GM12878 (cell line): ENCODE measurements at regions not wholly inside any gene's neighbourhood (a gene's known extent, or its start where the extent isn't known, plus 50 kb on each side); places are given as distances from the start of the nearest gene placed in this dataset.
"Not testable (repeated sequence)": the region's sequence is repeated elsewhere in the genome, so short reads cannot be mapped to it uniquely, and the experiment has no call there.

Experiments used
- ATAC-seq: fragments of 200-7000 bp; cut with Tn5 transposase; 3 replicates; pipeline ENCODE4 v1.9.1; 2020; ENCODE audit warnings: mild to moderate bottlenecking, moderate library complexity
- BruUV-seq: library from RNA; stranded (reverse); fragments of 400-500 nt; replicated peaks from 2 replicates; lab custom pipeline; 2021; lab: Mats Ljungman, UMichigan
- CTCF ChIA-PET: fragments of 300-600 bp; sonication (Branson Sonifier 250); formaldehyde crosslinking; extraction: SDS; loops from one replicate; lab custom pipeline; 2021; ENCODE audit warnings: inconsistent platforms; lab: Yijun Ruan, JAX
- POLR2A ChIA-PET: fragments of 350-600 bp; formaldehyde crosslinking; extraction: SDS; loops from one replicate; lab custom pipeline; 2021; ENCODE audit warnings: inconsistent platforms; lab: Charles Lee
- RAD21 ChIA-PET: fragments of 300-600 bp; sonication (Branson Sonifier 250); formaldehyde crosslinking; loops from one replicate; lab custom pipeline; 2023; ENCODE audit warnings: antibody characterized with exemption; ENCODE audit not compliant: unreplicated experiment; lab: Charles Lee
- SMC1A ChIA-PET: fragments of 300-600 bp; sonication (Branson Sonifier 250); formaldehyde crosslinking; loops from one replicate; lab custom pipeline; 2023; ENCODE audit not compliant: unreplicated experiment, uncharacterized antibody; lab: Charles Lee
- DNase-seq: peaks from one replicate; pipeline ENCODE4 v3.0.0-alpha.2; 2011; ENCODE audit warnings: low read depth, low spot score
- FAIRE-seq: peaks from 3 replicates; lab custom pipeline; 2011; peaks lifted over from hg19 to GRCh38; lab: Jason Lieb, UNC
- H2AFZ ChIP-seq: 2 replicates; pipeline ENCODE4 v1.6.0; 2011; ENCODE audit warnings: low read depth, low read length, control low read depth; ENCODE audit not compliant: control insufficient read depth
- H3K27ac ChIP-seq: 2 replicates; pipeline ENCODE4 v1.5.1; 2011; ENCODE audit warnings: control low read depth; ENCODE audit not compliant: control insufficient read depth, insufficient read depth
- H3K27me3 ChIP-seq, 2 experiments: replicated peaks in 1 of 2; 2 replicates each; pipeline versions ENCODE4 v1.6.0 to v1.6.1; 2011; ENCODE audit warnings: low read length in 1 of 2; ENCODE audit not compliant: control insufficient read depth in 2 of 2, insufficient read depth in 2 of 2
- H3K36me3 ChIP-seq, 2 experiments: 2 replicates each; pipeline ENCODE4 v1.5.1; 2011; ENCODE audit warnings: low read length in 1 of 2; ENCODE audit not compliant: control insufficient read depth in 2 of 2, insufficient read depth in 2 of 2
- H3K4me1 ChIP-seq: 2 replicates; pipeline ENCODE4 v1.6.1; 2011; ENCODE audit warnings: mild to moderate bottlenecking, low read length, moderate library complexity, mixed read lengths; ENCODE audit not compliant: control insufficient read depth, insufficient read depth
- H3K4me2 ChIP-seq: 2 replicates; pipeline ENCODE4 v1.6.0; 2011; ENCODE audit warnings: control low read depth; ENCODE audit not compliant: control insufficient read depth, insufficient read depth
- H3K4me3 ChIP-seq: fragments of 200-600 bp; sonication (generic); 2 replicates; pipeline ENCODE4 v1.5.1; 2016
- H3K79me2 ChIP-seq: 2 replicates; pipeline ENCODE4 v1.6.0; 2011; ENCODE audit warnings: low read length; ENCODE audit not compliant: control insufficient read depth, insufficient read depth
- H3K9ac ChIP-seq: 2 replicates; pipeline ENCODE4 v1.8.0; 2011; ENCODE audit warnings: low read length, control low read depth, mixed read lengths; ENCODE audit not compliant: control insufficient read depth, insufficient read depth
- H3K9me3 ChIP-seq: replicated peaks from 3 replicates; pipeline ENCODE4 v1.5.1; 2011; ENCODE audit warnings: mild to moderate bottlenecking, low read length; ENCODE audit not compliant: control insufficient read depth, insufficient read depth
- H4K20me1 ChIP-seq: 2 replicates; pipeline ENCODE4 v1.6.0; 2011; ENCODE audit not compliant: control insufficient read depth, insufficient read depth
- RELA ChIP-seq: fragments of 450-650 bp; IDR thresholded peaks from 2 replicates; pipeline ENCODE4 v1.8.0; 2014; ENCODE audit warnings: borderline replicate concordance; ENCODE audit not compliant: partially characterized antibody
- SMAD5 ChIP-seq: IDR thresholded peaks from 2 replicates; pipeline ENCODE4 v1.6.1; 2016; ENCODE audit warnings: antibody characterized with exemption, low read depth
- WGBS: methylation state at CpG from one replicate; pipeline ENCODE4 v1.1.6; 2016; ENCODE audit warnings: low lambda C conversion rate; ENCODE audit not compliant: insufficient replicate concordance, insufficient coverage; ENCODE audit errors: missing lambda C conversion rate; 5-methylcytosine and 5-hydroxymethylcytosine counted together
- in situ Hi-C: fragments of 300-500 bp; cut with MboI; formaldehyde crosslinking; loops from 9 replicates; pipeline ENCODE4 v1.14.3; 2018; ENCODE audit warnings: mixed read lengths
- intact Hi-C: fragments of 100-400 bp; cut with micrococcal nuclease; formaldehyde crosslinking; loops from one replicate; pipeline ENCODE4 v1.14.2; 2022; ENCODE audit not compliant: unreplicated experiment
- TF ChIP-seq, protein P1 (sequence below): fragments of 150-350 bp; IDR thresholded peaks from 2 replicates; pipeline ENCODE4 v1.6.1; 2014; ENCODE audit warnings: mild to moderate bottlenecking, low read depth, low read length
- TF ChIP-seq, protein P2 (sequence below): fragments of 450-650 bp; IDR thresholded peaks from 2 replicates; pipeline ENCODE4 v1.6.1; 2017; ENCODE audit warnings: mild to moderate bottlenecking, moderate library complexity

DNA sequence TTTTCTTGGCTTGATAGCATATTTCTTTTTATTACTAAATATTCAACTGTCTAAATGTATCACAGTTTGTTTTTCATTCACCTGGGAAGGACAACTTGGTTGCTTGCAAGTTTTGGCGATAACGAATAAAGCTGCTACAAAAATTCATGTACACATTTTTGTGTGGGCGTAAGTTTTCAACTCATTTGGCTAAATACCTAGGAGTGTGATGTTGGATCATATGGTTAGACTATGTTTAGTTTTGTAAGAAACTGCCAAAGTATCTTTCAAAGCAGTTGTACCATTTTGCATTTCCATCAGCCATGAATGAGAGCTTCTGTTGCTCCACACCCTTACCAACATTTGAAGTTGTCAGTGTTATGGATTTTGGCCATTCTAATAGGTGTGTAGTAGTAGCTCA, 428.0 kb downstream of the ACTL7B start:
- TF ChIP-seq, protein P1, sequence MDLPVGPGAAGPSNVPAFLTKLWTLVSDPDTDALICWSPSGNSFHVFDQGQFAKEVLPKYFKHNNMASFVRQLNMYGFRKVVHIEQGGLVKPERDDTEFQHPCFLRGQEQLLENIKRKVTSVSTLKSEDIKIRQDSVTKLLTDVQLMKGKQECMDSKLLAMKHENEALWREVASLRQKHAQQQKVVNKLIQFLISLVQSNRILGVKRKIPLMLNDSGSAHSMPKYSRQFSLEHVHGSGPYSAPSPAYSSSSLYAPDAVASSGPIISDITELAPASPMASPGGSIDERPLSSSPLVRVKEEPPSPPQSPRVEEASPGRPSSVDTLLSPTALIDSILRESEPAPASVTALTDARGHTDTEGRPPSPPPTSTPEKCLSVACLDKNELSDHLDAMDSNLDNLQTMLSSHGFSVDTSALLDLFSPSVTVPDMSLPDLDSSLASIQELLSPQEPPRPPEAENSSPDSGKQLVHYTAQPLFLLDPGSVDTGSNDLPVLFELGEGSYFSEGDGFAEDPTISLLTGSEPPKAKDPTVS, result no peak
- no peak for TF ChIP-seq RELA
- TF ChIP-seq, protein P2, sequence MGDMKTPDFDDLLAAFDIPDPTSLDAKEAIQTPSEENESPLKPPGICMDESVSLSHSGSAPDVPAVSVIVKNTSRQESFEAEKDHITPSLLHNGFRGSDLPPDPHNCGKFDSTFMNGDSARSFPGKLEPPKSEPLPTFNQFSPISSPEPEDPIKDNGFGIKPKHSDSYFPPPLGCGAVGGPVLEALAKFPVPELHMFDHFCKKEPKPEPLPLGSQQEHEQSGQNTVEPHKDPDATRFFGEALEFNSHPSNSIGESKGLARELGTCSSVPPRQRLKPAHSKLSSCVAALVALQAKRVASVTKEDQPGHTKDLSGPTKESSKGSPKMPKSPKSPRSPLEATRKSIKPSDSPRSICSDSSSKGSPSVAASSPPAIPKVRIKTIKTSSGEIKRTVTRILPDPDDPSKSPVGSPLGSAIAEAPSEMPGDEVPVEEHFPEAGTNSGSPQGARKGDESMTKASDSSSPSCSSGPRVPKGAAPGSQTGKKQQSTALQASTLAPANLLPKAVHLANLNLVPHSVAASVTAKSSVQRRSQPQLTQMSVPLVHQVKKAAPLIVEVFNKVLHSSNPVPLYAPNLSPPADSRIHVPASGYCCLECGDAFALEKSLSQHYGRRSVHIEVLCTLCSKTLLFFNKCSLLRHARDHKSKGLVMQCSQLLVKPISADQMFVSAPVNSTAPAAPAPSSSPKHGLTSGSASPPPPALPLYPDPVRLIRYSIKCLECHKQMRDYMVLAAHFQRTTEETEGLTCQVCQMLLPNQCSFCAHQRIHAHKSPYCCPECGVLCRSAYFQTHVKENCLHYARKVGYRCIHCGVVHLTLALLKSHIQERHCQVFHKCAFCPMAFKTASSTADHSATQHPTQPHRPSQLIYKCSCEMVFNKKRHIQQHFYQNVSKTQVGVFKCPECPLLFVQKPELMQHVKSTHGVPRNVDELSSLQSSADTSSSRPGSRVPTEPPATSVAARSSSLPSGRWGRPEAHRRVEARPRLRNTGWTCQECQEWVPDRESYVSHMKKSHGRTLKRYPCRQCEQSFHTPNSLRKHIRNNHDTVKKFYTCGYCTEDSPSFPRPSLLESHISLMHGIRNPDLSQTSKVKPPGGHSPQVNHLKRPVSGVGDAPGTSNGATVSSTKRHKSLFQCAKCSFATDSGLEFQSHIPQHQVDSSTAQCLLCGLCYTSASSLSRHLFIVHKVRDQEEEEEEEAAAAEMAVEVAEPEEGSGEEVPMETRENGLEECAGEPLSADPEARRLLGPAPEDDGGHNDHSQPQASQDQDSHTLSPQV, result no peak
- TF ChIP-seq SMAD5, result no peak

DNA sequence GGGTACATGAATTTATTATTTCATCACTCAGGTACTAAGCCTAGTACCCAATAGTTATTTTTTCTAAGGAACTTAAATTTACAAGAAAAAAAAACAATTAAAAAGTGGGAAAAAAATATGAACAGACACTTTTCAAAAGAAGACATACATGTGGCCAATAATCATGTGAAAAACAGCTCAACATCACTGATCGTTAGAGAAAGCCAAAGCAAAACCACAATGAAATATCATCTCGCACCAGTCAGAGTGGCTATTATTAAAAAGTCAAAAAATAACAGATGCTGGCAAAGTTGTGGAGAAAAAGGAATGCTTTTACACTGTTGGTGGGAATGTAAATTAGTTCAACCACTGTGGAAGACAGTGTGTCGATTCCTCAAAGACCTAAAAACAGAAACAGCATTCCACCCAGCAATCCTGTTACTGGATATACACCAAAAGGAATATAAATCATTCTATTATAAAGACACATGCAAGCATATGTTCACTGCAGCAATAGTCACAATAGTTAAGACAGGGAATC, 429.3 kb downstream of the ACTL7B start:
- FAIRE-seq, POLR2A ChIA-PET, H3K9ac ChIP-seq, H3K4me2 ChIP-seq, H4K20me1 ChIP-seq, H3K79me2 ChIP-seq, intact Hi-C loops, H2AFZ ChIP-seq, H3K27me3 ChIP-seq, in situ Hi-C loops, DNase-seq, RAD21 ChIA-PET, H3K36me3 ChIP-seq, H3K4me1 ChIP-seq, H3K4me3 ChIP-seq, SMC1A ChIA-PET, H3K27ac ChIP-seq, H3K9me3 ChIP-seq, BruUV-seq, ATAC-seq: not testable (repeated sequence)
- CTCF ChIA-PET, result interaction anchor here (0.8 to 1.5 kb wide), 2 partner anchors 14 to 1002 kb away, joined by 3 to 4 read pairs; no protein-coding TSS in a partner anchor
- 0% methylated on average over 3 of the region's 3 CpGs for WGBS

More for the DNA sequence above, 428.0 kb downstream of the ACTL7B start:
- RAD21 ChIA-PET, result no interaction called here
- SMC1A ChIA-PET, result no interaction called here
- in situ Hi-C loops, result no loop called here
- POLR2A ChIA-PET, result interaction anchor here (0.6 kb wide), 1 partner anchor 801 kb away, joined by 3 read pairs; no protein-coding TSS in a partner anchor
- Histone ChIP-seq H3K9ac (no peak overlapping the region), H3K79me2 (no peaks in the 10 kb centered on the region), H2AFZ (no peak overlapping the region), H3K4me3 (no peak overlapping the region), H3K27ac (no peak overlapping the region), H3K27me3 (no peaks in the 10 kb centered on the region), H3K4me1 (no peaks in the 10 kb centered on the region), H3K9me3 (no peaks in the 10 kb centered on the region), H3K36me3 (no peaks in the 10 kb centered on the region), H4K20me1 (no peaks in the 10 kb centered on the region), H3K4me2 (no peak overlapping the region)
- FAIRE-seq, result no peak
- no peak for DNase-seq
- WGBS, result 74% methylated on average over 3 of the region's 3 CpGs
- CTCF ChIA-PET, result no interaction called here
- BruUV-seq, result no TSS peak
- no peak for ATAC-seq
- intact Hi-C loops, result no loop called here
